ENCODE measurements at regions not wholly inside any gene's neighbourhood (a gene's known extent, or its start where the extent isn't known, plus 50 kb on each side); places are given as distances from the start of the nearest gene placed in this dataset.
A peak's percentile ranks its signal among the peaks of the same experiment; 100 is the strongest.

GRCh38 chr2:18922276-18922675 is 332.9 kb upstream of the NT5C1B start:
- no peak for TF ChIP-seq CTCF (IDR thresholded peaks at IDR 0.05; ENCODE audit: insufficient read depth, low read depth, low read length)
- H3K4me3 ChIP-seq (ENCODE audit: low read depth, low read length) = no peak overlapping the region
- DNase-seq (ENCODE audit: low read depth) = peak; percentile 12

GRCh38 chr2:18918280-18918679 is 328.9 kb upstream of the NT5C1B start:
- no peak overlapping the region for H3K4me3 ChIP-seq (ENCODE audit: low read depth, low read length)
- DNase-seq (ENCODE audit: low read depth) = no peak
- no peak for TF ChIP-seq CTCF (IDR thresholded peaks at IDR 0.05; ENCODE audit: insufficient read depth, low read depth, low read length)

- no peak overlapping the region for H3K4me3 ChIP-seq (ENCODE audit: low read depth, low read length)
- DNase-seq (ENCODE audit: low read depth) = no peak
- no peak for TF ChIP-seq CTCF (IDR thresholded peaks at IDR 0.05; ENCODE audit: insufficient read depth, low read depth, low read length)
Measured at GRCh38 chr2:18915227-18915626, 325.9 kb upstream of the NT5C1B start.

GRCh38 chr2:18913512-18913911 is 324.1 kb upstream of the NT5C1B start:
- H3K4me3 ChIP-seq (ENCODE audit: low read depth, low read length) = no peak overlapping the region
- TF ChIP-seq CTCF (IDR thresholded peaks at IDR 0.05; ENCODE audit: insufficient read depth, low read depth, low read length) = no peak
- no peak for DNase-seq (ENCODE audit: low read depth)

GRCh38 chr2:18912225-18912888 is 323.0 kb upstream of the NT5C1B start:
- no peak for DNase-seq (ENCODE audit: low read depth)
- TF ChIP-seq CTCF (IDR thresholded peaks at IDR 0.05; ENCODE audit: insufficient read depth, low read depth, low read length) = no peak
- H3K4me3 ChIP-seq (ENCODE audit: low read depth, low read length) = no peak overlapping the region

- DNase-seq (ENCODE audit: low read depth) = no peak
- no peak overlapping the region for H3K4me3 ChIP-seq (ENCODE audit: low read depth, low read length)
- TF ChIP-seq CTCF (IDR thresholded peaks at IDR 0.05; ENCODE audit: insufficient read depth, low read depth, low read length) = no peak
Measured at GRCh38 chr2:18911416-18911815, 322.0 kb upstream of the NT5C1B start.

- no peak for TF ChIP-seq CTCF (IDR thresholded peaks at IDR 0.05; ENCODE audit: insufficient read depth, low read depth, low read length)
- DNase-seq (ENCODE audit: low read depth) = peak; percentile 86
- no peak overlapping the region for H3K4me3 ChIP-seq (ENCODE audit: low read depth, low read length)
Measured at GRCh38 chr2:18910843-18911242, 321.5 kb upstream of the NT5C1B start.

Data from fibroblast of villous mesenchyme (primary cell).